Panc1 (cell line): ENCODE measurements at regions not wholly inside any gene's neighbourhood (a gene's known extent, or its start where the extent isn't known, plus 50 kb on each side); places are given as distances from the start of the nearest gene placed in this dataset.

Experiments used
- ATAC-seq: fragments of 200-7000 bp; cut with Tn5 transposase; 2 replicates; pipeline ENCODE4 v1.9.1; 2020; ENCODE audit warnings: mild to moderate bottlenecking, moderate library complexity
- BruUV-seq: library from RNA; stranded (reverse); fragments of 400-500 nt; replicated peaks from 2 replicates; lab custom pipeline; 2021; lab: Mats Ljungman, UMichigan
- CTCF ChIA-PET: fragments of 300-600 bp; sonication (Branson Sonifier 250); formaldehyde crosslinking; loops from one replicate; lab custom pipeline; 2022; ENCODE audit warnings: antibody characterized with exemption; lab: Charles Lee
- POLR2A ChIA-PET: fragments of 300-600 bp; sonication (Branson Sonifier 250); formaldehyde crosslinking; loops from one replicate; lab custom pipeline; 2022; ENCODE audit warnings: antibody characterized with exemption; lab: Charles Lee
- DNase-seq: peaks from one replicate; pipeline ENCODE4 v3.0.0-alpha.2; 2010; ENCODE audit warnings: low read depth, low spot score
- H3K27ac ChIP-seq: 2 replicates; pipeline ENCODE4 v1.5.1; 2011; ENCODE audit warnings: mild to moderate bottlenecking, low read length, inconsistent platforms
- H3K27me3 ChIP-seq: fragments of 200-500 bp; sonication (Bioruptor generic); 2 replicates; pipeline ENCODE4 v1.6.0; 2014; ENCODE audit warnings: low read length, inconsistent platforms; ENCODE audit not compliant: control insufficient read depth, insufficient read depth
- H3K36me3 ChIP-seq: fragments of 200-500 bp; sonication (Bioruptor generic); 2 replicates; pipeline ENCODE4 v1.5.1; 2014; ENCODE audit warnings: inconsistent platforms, mild to moderate bottlenecking, low read length, moderate library complexity; ENCODE audit not compliant: control insufficient read depth, insufficient read depth
- H3K4me1 ChIP-seq: 2 replicates; pipeline ENCODE4 v1.5.1; 2011; ENCODE audit warnings: inconsistent platforms, mild to moderate bottlenecking, low read length, moderate library complexity; ENCODE audit not compliant: control insufficient read depth, insufficient read depth
- H3K4me3 ChIP-seq, 2 experiments: 2 replicates each; pipeline ENCODE4 v1.5.1; 2011 to 2012; ENCODE audit warnings: low read depth in 2 of 2, low read length in 2 of 2, mild to moderate bottlenecking in 2 of 2, inconsistent platforms in 1 of 2, moderate library complexity in 1 of 2
- H3K9me3 ChIP-seq: fragments of 200-500 bp; sonication (Bioruptor generic); 2 replicates; pipeline ENCODE4 v1.5.1; 2014; ENCODE audit warnings: low read depth, mild to moderate bottlenecking, inconsistent platforms, low read length, moderate library complexity; ENCODE audit not compliant: control insufficient read depth, insufficient read depth
- POLR2AphosphoS5 ChIP-seq: IDR thresholded peaks from 2 replicates; pipeline ENCODE4 v1.6.1; 2012; ENCODE audit warnings: mild to moderate bottlenecking, low read depth, low read length, moderate library complexity
- SIN3A ChIP-seq: IDR thresholded peaks from 2 replicates; pipeline ENCODE4 v1.6.1; 2012; ENCODE audit warnings: low read depth, mild to moderate bottlenecking, low read length, moderate library complexity, borderline replicate concordance; ENCODE audit not compliant: insufficient read depth
- TCF7L2 ChIP-seq: IDR thresholded peaks from 2 replicates; pipeline ENCODE4 v1.6.1; 2011; ENCODE audit warnings: mild to moderate bottlenecking, low read depth, low read length, inconsistent platforms
- in situ Hi-C: cut with HindIII; loops from 2 replicates; pipeline ENCODE4 v1.10.0; 2016; ENCODE audit warnings: low sequenced_read_pairs, low pct_unique_long_range_greater_than_20kb
- intact Hi-C: fragments of 100-400 bp; cut with micrococcal nuclease; formaldehyde crosslinking; loops from one replicate; pipeline ENCODE4 v1.10.0; 2022; ENCODE audit not compliant: unreplicated experiment
- TF ChIP-seq, protein P1 (sequence below): fragments of 450-650 bp; IDR thresholded peaks from 2 replicates; pipeline ENCODE4 v1.5.1; 2017; ENCODE audit warnings: mild to moderate bottlenecking
- TF ChIP-seq, protein P2 (sequence below), 2 experiments: IDR thresholded peaks; 2 replicates each; pipeline ENCODE4 v1.6.1; 2011 to 2012; ENCODE audit warnings: low read depth in 2 of 2, control low read depth in 1 of 2, low read length in 1 of 2, mild to moderate bottlenecking in 1 of 2, moderate library complexity in 1 of 2; ENCODE audit not compliant: insufficient read depth in 1 of 2

DNA sequence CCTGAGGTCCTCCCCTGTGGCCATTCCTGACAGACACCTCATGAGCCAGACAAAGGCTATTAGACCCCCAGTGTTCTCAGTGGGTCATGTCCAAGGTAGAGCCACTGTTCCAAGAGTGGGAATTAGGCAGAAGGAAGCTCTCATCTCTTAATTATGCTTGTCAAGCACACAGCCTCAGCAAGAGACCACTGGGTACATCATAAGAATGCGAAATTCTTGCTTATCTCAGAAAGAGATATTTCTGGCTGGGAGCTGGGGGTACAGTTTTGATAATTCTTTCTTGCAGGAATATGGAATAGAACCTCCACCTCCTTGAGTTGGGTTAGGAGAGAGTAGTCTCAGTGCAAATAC, 1280.0 kb upstream of the CNTN5 start:
- no TSS peak for BruUV-seq
- Histone ChIP-seq H3K4me3 (no peak overlapping the region), H3K27me3 (no peaks in the 10 kb centered on the region), H3K36me3 (no peaks in the 10 kb centered on the region), H3K4me1 (no peaks in the 10 kb centered on the region), H3K27ac (no peak overlapping the region), H3K9me3 (no peaks in the 10 kb centered on the region)
- ChIA-PET POLR2A (no interaction called here), CTCF (no interaction called here)
- intact Hi-C loops (no loop called here), in situ Hi-C loops (no loop called here)
- ATAC-seq (no peak), DNase-seq (no peak)
- TF ChIP-seq POLR2AphosphoS5 (no peak), SIN3A (no peak), TCF7L2 (no peak)
- TF ChIP-seq, protein P1, sequence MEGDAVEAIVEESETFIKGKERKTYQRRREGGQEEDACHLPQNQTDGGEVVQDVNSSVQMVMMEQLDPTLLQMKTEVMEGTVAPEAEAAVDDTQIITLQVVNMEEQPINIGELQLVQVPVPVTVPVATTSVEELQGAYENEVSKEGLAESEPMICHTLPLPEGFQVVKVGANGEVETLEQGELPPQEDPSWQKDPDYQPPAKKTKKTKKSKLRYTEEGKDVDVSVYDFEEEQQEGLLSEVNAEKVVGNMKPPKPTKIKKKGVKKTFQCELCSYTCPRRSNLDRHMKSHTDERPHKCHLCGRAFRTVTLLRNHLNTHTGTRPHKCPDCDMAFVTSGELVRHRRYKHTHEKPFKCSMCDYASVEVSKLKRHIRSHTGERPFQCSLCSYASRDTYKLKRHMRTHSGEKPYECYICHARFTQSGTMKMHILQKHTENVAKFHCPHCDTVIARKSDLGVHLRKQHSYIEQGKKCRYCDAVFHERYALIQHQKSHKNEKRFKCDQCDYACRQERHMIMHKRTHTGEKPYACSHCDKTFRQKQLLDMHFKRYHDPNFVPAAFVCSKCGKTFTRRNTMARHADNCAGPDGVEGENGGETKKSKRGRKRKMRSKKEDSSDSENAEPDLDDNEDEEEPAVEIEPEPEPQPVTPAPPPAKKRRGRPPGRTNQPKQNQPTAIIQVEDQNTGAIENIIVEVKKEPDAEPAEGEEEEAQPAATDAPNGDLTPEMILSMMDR = no peak
- TF ChIP-seq, protein P2, sequence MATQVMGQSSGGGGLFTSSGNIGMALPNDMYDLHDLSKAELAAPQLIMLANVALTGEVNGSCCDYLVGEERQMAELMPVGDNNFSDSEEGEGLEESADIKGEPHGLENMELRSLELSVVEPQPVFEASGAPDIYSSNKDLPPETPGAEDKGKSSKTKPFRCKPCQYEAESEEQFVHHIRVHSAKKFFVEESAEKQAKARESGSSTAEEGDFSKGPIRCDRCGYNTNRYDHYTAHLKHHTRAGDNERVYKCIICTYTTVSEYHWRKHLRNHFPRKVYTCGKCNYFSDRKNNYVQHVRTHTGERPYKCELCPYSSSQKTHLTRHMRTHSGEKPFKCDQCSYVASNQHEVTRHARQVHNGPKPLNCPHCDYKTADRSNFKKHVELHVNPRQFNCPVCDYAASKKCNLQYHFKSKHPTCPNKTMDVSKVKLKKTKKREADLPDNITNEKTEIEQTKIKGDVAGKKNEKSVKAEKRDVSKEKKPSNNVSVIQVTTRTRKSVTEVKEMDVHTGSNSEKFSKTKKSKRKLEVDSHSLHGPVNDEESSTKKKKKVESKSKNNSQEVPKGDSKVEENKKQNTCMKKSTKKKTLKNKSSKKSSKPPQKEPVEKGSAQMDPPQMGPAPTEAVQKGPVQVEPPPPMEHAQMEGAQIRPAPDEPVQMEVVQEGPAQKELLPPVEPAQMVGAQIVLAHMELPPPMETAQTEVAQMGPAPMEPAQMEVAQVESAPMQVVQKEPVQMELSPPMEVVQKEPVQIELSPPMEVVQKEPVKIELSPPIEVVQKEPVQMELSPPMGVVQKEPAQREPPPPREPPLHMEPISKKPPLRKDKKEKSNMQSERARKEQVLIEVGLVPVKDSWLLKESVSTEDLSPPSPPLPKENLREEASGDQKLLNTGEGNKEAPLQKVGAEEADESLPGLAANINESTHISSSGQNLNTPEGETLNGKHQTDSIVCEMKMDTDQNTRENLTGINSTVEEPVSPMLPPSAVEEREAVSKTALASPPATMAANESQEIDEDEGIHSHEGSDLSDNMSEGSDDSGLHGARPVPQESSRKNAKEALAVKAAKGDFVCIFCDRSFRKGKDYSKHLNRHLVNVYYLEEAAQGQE (IDR thresholded peaks at IDR 0.05; ENCODE audit: insufficient read depth in 1 of 2, low read depth in 2 of 2, low read length in 1 of 2) = no peak

DNA sequence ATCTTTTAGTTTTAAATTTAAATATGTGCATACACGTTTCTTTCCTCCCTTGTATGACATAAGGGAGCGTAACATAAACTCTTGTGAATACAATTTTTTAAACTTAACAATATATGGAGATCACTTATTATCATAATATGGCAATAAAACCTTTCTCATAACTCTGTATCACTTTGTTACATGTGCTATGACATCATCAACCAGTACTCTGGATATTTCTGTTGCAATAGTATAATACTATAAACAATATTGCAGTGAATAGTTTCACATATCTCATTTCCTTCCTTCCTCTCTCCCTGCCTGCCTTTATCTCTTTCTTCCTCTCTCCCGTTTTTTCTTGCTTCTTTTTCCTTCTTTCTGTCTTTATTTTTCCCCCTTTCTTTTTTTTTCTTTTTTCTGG, 1278.0 kb upstream of the CNTN5 start:
- POLR2A ChIA-PET = no interaction called here
- no peak for DNase-seq
- TF ChIP-seq, protein P1 = no peak
- no peak for TF ChIP-seq TCF7L2
- TF ChIP-seq POLR2AphosphoS5 = no peak
- TF ChIP-seq SIN3A = no peak
- TF ChIP-seq, protein P2 (IDR thresholded peaks at IDR 0.05; ENCODE audit: insufficient read depth in 1 of 2, low read depth in 2 of 2, low read length in 1 of 2) = no peak
- H3K27ac ChIP-seq = no peak overlapping the region
- no peaks in the 10 kb centered on the region for H3K27me3 ChIP-seq
- no TSS peak for BruUV-seq
- no peak overlapping the region for H3K4me3 ChIP-seq
- no peaks in the 10 kb centered on the region for H3K9me3 ChIP-seq
- H3K36me3 ChIP-seq = no peaks in the 10 kb centered on the region
- CTCF ChIA-PET = no interaction called here
- ATAC-seq = no peak
- H3K4me1 ChIP-seq = no peaks in the 10 kb centered on the region
- in situ Hi-C loops = no loop called here
- intact Hi-C loops = no loop called here
